Peyer's patch (tissue), 4 donors: ENCODE measurements at regions not wholly inside any gene's neighbourhood (a gene's known extent, or its start where the extent isn't known, plus 50 kb on each side); places are given as distances from the start of the nearest gene placed in this dataset.

Experiments
- DNase-seq, 3 donors: peaks; one replicate each; pipeline ENCODE4 v3.0.0-alpha.2; 2017 to 2019
- H3K27ac ChIP-seq, 4 donors: fragments of 200-600 bp; sonication (generic); one replicate each; pipeline ENCODE4 v1.5.1; 2016 to 2019
- H3K27me3 ChIP-seq, 2 donors: fragments of 200-600 bp; sonication (generic); one replicate each; pipeline ENCODE4 v1.5.1; 2019
- H3K36me3 ChIP-seq, 3 donors: fragments of 200-600 bp; sonication (generic); one replicate each; pipeline ENCODE4 v1.5.1; 2016 to 2019
- H3K4me1 ChIP-seq, 4 donors: fragments of 200-600 bp; sonication (generic); one replicate each; pipeline ENCODE4 v1.5.1; 2016 to 2019
- H3K4me3 ChIP-seq, 4 donors: fragments of 200-600 bp; sonication (generic); 1 replicate in 3 of 4; 2 replicates in 1 of 4; pipeline ENCODE4 v1.5.1; 2016 to 2019; ENCODE audit warnings: mild to moderate bottlenecking in 1 of 4
- H3K9me3 ChIP-seq, 4 donors: fragments of 200-600 bp; sonication (generic); one replicate each; pipeline ENCODE4 v1.5.1; 2016 to 2019; ENCODE audit warnings: mild to moderate bottlenecking in 1 of 4
- CTCF ChIP-seq, 6 experiments: fragments of 450-650 bp in 4 of 6; fragments of 200-600 bp in 2 of 6; sonication (generic) in 1 of 6; IDR thresholded peaks; one replicate each; pipeline ENCODE4 v1.5.1; 2017 to 2019; ENCODE audit warnings: antibody characterized with exemption in 6 of 6, mild to moderate bottlenecking in 3 of 6, moderate library complexity in 1 of 6
- POLR2A ChIP-seq, 2 donors: fragments of 450-650 bp; IDR thresholded peaks; one replicate each; pipeline ENCODE4 v1.5.1; 2017; ENCODE audit warnings: antibody characterized with exemption in 2 of 2, mild to moderate bottlenecking in 2 of 2, moderate library complexity in 2 of 2

GRCh38 chr6:135657207-135657606 lies 159.7 kb upstream of the AHI1 start:
- H3K27me3 ChIP-seq = no peaks in the 10 kb centered on the region
- H3K36me3 ChIP-seq = no peaks in the 10 kb centered on the region
- H3K27ac ChIP-seq = no peak overlapping the region
- H3K4me3 ChIP-seq = no peak overlapping the region
- H3K9me3 ChIP-seq = no peaks in the 10 kb centered on the region
- H3K4me1 ChIP-seq = no peaks in the 10 kb centered on the region
- TF ChIP-seq CTCF (IDR thresholded peaks at IDR 0.05) (no peak), POLR2A (IDR thresholded peaks at IDR 0.05) (no peak)
- no peak for DNase-seq

- Histone ChIP-seq H3K4me1 (no peaks in the 10 kb centered on the region), H3K4me3 (no peak overlapping the region), H3K36me3 (no peaks in the 10 kb centered on the region), H3K27me3 (no peaks in the 10 kb centered on the region), H3K9me3 (no peaks in the 10 kb centered on the region), H3K27ac (no peak overlapping the region)
- no peak for TF ChIP-seq CTCF (IDR thresholded peaks at IDR 0.05)
- no peak for TF ChIP-seq POLR2A (IDR thresholded peaks at IDR 0.05)
- no peak for DNase-seq
Measured at GRCh38 chr6:135658481-135658880, 160.9 kb upstream of the AHI1 start.

GRCh38 chr6:135658916-135659315 lies 161.4 kb upstream of the AHI1 start:
- no peak overlapping the region for H3K4me3 ChIP-seq
- no peak for DNase-seq
- no peaks in the 10 kb centered on the region for H3K4me1 ChIP-seq
- no peaks in the 10 kb centered on the region for H3K27me3 ChIP-seq
- H3K36me3 ChIP-seq = no peaks in the 10 kb centered on the region
- no peak overlapping the region for H3K27ac ChIP-seq
- TF ChIP-seq CTCF (IDR thresholded peaks at IDR 0.05) (no peak), POLR2A (IDR thresholded peaks at IDR 0.05) (no peak)
- H3K9me3 ChIP-seq = no peaks in the 10 kb centered on the region

- H3K4me3 ChIP-seq = no peak overlapping the region
- H3K4me1 ChIP-seq = no peaks in the 10 kb centered on the region
- DNase-seq = no peak
- no peaks in the 10 kb centered on the region for H3K36me3 ChIP-seq
- H3K27me3 ChIP-seq = no peaks in the 10 kb centered on the region
- no peak for TF ChIP-seq CTCF (IDR thresholded peaks at IDR 0.05)
- TF ChIP-seq POLR2A (IDR thresholded peaks at IDR 0.05) = no peak
- H3K9me3 ChIP-seq = no peaks in the 10 kb centered on the region
- no peak overlapping the region for H3K27ac ChIP-seq
Measured at GRCh38 chr6:135664527-135664926, 167.0 kb upstream of the AHI1 start.

GRCh38 chr6:135665935-135666334 lies 168.4 kb upstream of the AHI1 start:
- Histone ChIP-seq H3K4me1 (no peaks in the 10 kb centered on the region), H3K36me3 (no peaks in the 10 kb centered on the region), H3K27ac (no peak overlapping the region), H3K4me3 (no peak overlapping the region), H3K27me3 (no peaks in the 10 kb centered on the region), H3K9me3 (no peaks in the 10 kb centered on the region)
- no peak for DNase-seq
- TF ChIP-seq POLR2A (IDR thresholded peaks at IDR 0.05) = no peak
- no peak for TF ChIP-seq CTCF (IDR thresholded peaks at IDR 0.05)
